A673 (cell line): ENCODE measurements at regions not wholly inside any gene's neighbourhood (a gene's known extent, or its start where the extent isn't known, plus 50 kb on each side); places are given as distances from the start of the nearest gene placed in this dataset.

ENCODE experiments used
- EZH2 ChIP-seq: fragments of 200-600 bp; sonication (generic); IDR thresholded peaks from 2 replicates; pipeline ENCODE4 v1.6.1; 2017; ENCODE audit warnings: borderline replicate concordance, low read depth, mild to moderate bottlenecking, mixed read lengths, antibody characterized with exemption, low read length; ENCODE audit not compliant: poor library complexity, severe bottlenecking
- TF ChIP-seq, protein P1 (sequence below): fragments of 300-800, 200-600 bp; sonication (generic); conservative IDR thresholded peaks from 2 replicates; pipeline ENCODE4 v1.5.1; 2017; ENCODE audit warnings: low read depth, mild to moderate bottlenecking, antibody characterized with exemption, low read length, moderate library complexity, mixed read lengths

DNA sequence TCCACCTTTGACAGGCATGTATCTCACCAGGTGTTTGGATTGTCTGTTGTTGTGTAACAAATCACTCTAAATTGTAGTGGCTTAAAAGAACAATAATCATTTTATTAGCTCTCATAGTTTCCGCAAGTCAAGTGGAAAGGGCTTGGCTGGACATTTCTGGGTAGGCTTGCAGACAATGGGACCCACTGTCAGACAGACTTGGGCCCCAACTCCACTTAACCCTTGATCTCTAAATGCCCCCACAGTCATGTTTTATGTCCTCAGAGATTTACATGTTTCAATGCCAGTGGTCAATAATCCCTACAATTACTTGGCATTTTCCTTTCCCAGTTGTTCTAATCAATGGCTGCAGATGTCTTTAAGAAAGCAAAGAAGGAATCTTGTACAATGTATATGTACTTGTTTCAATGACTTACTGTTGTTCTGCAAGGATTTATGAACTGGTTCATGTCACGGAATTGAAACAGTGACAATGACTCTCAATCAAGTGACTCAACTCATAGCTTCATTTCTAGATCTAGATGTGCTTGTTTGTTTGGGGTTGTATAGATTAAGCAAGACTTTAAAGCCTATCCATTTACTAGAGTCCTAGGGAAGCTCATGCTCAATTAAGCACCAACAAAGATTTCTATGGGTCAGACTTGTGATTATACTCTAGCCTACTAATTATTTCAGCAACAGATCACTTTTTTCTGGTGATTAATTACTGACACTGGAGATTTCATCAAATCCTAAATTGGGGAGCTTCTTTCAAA, 510.1 kb upstream of the NBEA start:
- TF ChIP-seq EZH2, result no peak
- TF ChIP-seq, protein P1, sequence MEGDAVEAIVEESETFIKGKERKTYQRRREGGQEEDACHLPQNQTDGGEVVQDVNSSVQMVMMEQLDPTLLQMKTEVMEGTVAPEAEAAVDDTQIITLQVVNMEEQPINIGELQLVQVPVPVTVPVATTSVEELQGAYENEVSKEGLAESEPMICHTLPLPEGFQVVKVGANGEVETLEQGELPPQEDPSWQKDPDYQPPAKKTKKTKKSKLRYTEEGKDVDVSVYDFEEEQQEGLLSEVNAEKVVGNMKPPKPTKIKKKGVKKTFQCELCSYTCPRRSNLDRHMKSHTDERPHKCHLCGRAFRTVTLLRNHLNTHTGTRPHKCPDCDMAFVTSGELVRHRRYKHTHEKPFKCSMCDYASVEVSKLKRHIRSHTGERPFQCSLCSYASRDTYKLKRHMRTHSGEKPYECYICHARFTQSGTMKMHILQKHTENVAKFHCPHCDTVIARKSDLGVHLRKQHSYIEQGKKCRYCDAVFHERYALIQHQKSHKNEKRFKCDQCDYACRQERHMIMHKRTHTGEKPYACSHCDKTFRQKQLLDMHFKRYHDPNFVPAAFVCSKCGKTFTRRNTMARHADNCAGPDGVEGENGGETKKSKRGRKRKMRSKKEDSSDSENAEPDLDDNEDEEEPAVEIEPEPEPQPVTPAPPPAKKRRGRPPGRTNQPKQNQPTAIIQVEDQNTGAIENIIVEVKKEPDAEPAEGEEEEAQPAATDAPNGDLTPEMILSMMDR, result no peak
